B cell (primary cell): ENCODE measurements at regions not wholly inside any gene's neighbourhood (a gene's known extent, or its start where the extent isn't known, plus 50 kb on each side); places are given as distances from the start of the nearest gene placed in this dataset.

Source experiments
- CTCF ChIP-seq: fragments of 200-600 bp; IDR thresholded peaks from one replicate; pipeline ENCODE4 v1.8.0; 2022; ENCODE audit warnings: antibody characterized with exemption, mild to moderate bottlenecking
- EZH2 ChIP-seq: IDR thresholded peaks from 2 replicates; pipeline ENCODE4 v1.6.1; 2012; ENCODE audit warnings: borderline replicate concordance, low read depth, mild to moderate bottlenecking, moderate library complexity, low read length; ENCODE audit not compliant: insufficient read depth, poor library complexity, severe bottlenecking

- TF ChIP-seq CTCF (no peak), EZH2 (no peak)
These were observed 882.7 kb upstream of the CHAC2 start for GRCh38 chr2:52884761-52885352.
